GM23248 (cell line): ENCODE measurements at regions not wholly inside any gene's neighbourhood (a gene's known extent, or its start where the extent isn't known, plus 50 kb on each side); places are given as distances from the start of the nearest gene placed in this dataset.

ENCODE experiments used
- EZH2 ChIP-seq: fragments of 200-600 bp; sonication (generic); IDR thresholded peaks from 2 replicates; pipeline ENCODE4 v1.6.1; 2018; ENCODE audit warnings: antibody characterized with exemption, mild to moderate bottlenecking; ENCODE audit not compliant: insufficient read depth, poor library complexity, severe bottlenecking
- EZH2phosphoT487 ChIP-seq: fragments of 200-600 bp; sonication (generic); IDR thresholded peaks from 2 replicates; pipeline ENCODE4 v1.6.1; 2018; ENCODE audit warnings: antibody characterized with exemption, moderate library complexity, mild to moderate bottlenecking, low read depth; ENCODE audit not compliant: insufficient read depth

GRCh38 chr14:87380054-87380453 is 612.9 kb downstream of the GALC start:
- TF ChIP-seq EZH2phosphoT487 (no peak), EZH2 (no peak)
